Stimulated activated CD8-positive, alpha-beta memory T cell treated with anti-CD3 and anti-CD28 coated beads, Interleukin-15, amount 100 ng/mL, for 48 hours (primary cell): ENCODE measurements at regions not wholly inside any gene's neighbourhood (a gene's known extent, or its start where the extent isn't known, plus 50 kb on each side); places are given as distances from the start of the nearest gene placed in this dataset.
"Not testable (repeated sequence)": the region's sequence is repeated elsewhere in the genome, so short reads cannot be mapped to it uniquely, and the experiment has no call there.

ENCODE experiments used
- DNase-seq, 2 donors: peaks; one replicate each; pipeline ENCODE4 v3.0.0-alpha.2; 2020; ENCODE audit warnings: low read depth in 2 of 2

DNA sequence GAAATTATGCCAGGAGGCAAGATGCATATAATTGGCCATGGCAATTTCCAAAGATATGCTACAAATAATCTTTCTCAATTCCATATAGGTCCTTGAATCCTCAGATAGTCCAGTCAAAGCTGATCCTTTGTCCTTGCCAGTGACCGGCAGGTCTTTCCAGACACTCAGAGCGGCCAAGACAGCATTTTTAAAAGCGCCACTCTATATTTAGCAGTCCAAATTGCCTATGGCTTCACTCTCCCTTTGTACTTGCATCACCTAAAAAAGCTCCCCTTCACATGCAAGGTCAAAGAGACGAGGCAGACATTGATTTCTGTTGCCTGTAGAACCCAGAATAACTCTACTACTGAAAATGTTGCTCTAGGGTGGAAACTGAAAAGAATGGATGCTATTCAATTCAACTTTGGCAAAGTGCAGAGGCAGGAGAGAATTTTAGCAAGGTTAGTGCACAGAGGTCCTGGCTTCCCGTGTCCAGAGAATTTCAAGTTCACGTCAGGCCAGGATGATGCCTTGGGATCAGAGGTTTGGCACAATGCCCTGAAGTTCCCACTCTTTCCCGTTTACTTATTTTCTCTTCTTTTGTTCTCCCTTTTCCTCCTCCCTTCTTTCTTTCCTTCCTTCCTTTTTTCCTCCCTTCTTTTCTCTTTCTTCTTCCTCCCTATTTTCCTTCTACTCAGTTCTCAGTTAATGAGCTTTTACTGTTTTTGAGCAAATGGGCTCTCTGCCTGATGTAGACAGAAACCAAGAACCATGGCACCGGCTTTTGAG lies 108.5 kb downstream of the KCNK1 start:
- DNase-seq: no peak

DNA sequence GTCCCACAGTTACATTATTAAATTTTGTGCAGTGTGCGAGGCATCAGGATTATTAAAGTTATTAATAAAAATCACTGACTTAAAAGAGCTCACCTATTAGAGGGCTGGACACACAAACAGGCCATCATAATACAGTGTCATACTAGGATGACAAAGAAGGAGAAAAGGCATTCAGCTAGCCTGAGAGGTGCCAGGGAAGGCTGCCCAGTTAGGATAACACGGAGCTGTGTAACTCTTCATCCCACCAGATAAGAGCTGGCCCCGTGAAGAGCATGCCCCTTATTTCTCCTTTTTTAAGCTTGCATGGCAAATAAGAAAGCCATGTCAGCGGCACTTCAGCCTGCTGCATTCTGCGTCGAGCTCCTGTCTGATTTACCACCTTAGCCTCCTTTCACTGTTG lies 109.5 kb downstream of the KCNK1 start:
- DNase-seq: no peak

DNA sequence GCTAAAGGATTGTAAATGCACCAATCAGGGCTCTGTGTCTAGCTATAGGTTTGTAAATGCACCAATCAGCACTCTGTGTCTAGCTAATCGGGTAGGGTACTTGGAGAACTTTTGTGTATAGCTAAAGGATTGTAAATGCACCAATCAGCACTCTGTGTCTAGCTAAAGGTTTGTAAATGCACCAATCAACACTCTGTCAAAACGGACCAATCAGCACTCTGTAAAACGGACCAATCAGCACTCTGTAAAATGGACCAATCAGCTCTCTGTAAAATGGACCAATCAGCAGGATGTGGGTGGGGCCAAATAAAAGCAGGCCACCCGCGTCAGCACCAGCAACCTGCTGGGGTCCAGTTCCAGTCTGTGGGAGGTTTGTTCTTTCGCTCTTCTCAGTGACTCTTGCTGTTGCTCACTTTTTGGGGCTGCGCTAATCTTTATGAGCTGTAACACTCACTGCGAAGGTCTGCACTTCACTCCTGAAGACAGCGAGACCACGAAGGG lies 110.3 kb downstream of the KCNK1 start:
- not testable (repeated sequence) for DNase-seq

DNA sequence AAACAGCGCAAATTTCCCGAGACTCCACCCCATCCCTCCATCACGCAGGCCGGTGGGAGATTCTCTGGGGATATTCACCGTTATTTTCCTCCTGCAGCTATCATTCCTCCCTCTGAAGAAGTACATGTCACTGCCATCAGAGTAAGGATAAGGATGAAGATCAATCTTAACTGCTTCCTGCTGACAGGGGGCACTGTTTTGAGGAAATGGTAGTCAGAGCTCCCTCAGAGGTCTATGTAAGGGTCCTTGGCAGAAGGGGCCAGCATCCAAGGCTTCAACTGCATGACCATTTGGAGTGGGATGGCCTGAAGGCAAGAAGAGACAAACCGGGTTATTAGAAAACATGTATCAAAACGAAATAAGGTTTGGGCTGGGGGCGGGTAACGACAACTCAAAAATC lies 111.5 kb downstream of the KCNK1 start:
- DNase-seq: no peak

DNA sequence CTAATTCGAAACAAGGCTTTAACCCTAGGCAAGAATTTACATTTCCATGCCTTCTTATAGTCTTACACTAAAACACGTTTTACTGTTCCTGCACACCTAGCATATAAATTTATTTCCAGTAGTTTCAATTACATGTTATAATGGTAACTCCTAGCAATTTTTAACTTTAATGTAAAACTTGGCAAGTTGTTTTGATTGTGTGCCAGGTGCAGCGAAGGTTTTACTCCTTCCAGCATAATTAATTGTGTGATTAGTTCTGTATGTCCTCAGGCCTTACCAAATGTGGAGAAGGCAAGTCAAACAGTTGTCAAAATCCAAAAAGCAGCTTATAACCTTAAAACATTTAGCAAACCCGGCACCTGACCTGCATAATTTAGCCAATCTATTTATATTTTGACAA lies 114.8 kb downstream of the KCNK1 start:
- no peak for DNase-seq

GRCh38 chr1:233730380-233730779 lies 116.5 kb downstream of the KCNK1 start:
- DNase-seq: no peak

DNA sequence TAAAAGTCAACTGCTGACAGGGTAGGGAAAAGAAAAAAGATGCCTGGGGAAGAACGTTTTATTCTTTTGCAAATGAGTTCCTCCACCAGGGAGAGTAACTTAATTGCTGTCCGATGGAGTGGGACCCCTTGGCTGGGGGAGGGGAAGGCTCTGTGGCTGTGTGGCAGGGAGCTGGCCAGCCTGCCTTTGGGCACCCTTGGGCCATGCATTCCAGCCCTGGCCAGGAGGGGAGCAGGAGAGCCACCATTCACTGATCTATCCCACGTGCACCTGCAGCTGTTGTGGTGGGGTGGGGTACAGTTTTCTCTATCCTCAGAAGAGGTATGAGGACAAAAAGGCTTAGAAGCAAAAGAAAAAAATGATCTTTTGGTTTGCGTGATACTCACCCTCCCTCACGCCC lies 116.9 kb downstream of the KCNK1 start:
- DNase-seq: no peak

DNA sequence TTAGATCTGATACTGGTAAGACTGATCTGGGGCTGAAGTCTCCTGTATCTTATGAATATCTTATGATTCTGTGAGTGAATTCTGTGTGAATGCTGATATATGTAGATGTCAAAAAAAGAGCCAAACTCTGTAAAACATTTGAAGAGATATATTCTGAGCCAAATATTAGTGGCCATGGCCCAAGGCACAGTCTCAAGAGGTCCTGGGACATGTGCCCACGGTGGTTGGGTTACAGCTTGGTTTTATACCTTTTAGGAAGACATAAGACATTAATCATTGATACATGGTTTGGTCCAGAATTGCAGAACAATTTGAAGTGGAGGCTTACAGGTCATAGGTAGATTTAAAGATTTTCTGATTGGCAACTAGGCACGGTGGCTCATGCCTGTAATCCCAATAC lies 118.3 kb downstream of the KCNK1 start:
- no peak for DNase-seq

DNA sequence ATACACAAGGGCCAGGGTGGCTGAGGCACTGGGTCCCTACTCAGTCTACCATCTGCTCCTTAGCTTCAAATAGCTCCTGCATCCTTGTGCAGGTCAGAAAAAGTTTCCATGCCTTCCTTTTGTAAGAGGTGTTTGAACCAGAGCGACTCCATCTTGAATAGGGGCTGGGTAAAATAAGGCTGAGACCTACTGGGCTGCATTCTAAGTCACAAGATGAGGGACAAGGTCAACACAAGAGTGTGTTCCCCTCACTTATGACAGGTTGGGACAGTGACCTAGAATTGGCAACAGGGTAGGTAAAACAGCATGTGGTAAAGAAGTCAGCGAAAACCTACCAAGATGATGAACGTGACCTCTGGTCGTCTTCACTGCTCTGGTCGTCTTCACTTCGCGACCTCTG lies 120.5 kb downstream of the KCNK1 start:
- no peak for DNase-seq

DNA sequence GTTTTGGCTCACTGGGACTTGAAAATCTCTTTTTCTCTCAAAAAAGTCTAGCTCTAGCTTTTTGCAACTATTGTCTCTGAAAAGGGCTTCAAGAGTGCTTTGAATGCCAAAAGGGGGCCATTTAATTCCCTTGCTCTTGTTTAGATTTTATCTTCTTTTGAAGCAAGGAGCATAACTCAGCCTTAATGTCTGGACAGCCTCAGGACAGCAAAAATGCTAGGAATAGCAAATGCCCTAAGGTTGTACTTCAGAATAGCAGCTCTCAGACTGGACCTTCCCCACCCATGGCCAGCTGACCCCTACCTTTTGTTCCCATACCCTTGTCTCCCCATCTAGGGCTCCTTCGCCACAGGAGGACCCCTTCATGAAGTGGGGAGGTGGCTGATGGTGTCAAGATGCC lies 121.4 kb downstream of the KCNK1 start:
- no peak for DNase-seq

GRCh38 chr1:233735847-233736246 lies 121.9 kb downstream of the KCNK1 start:
- no peak for DNase-seq

DNA sequence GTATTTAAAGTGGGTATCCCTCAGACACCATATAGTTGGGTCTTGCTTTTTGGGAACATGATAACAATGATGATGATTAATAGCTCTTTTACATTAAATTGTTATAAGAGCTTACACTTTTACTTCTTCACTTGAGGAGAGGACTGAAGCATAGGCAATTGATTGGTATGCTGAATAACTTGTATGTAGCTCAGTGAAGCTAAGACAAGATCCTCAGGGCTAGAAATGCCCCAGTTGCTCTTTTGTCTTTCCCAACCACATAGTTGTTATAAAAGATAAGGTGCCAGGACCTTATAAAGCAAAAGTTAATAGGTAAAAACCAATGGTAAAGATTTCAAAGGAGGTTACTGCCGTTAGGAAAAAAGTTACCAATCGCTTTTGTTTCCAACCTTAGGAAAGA lies 123.4 kb downstream of the KCNK1 start:
- no peak for DNase-seq

GRCh38 chr1:233738396-233738795 lies 124.5 kb downstream of the KCNK1 start:
- DNase-seq: no peak

DNA sequence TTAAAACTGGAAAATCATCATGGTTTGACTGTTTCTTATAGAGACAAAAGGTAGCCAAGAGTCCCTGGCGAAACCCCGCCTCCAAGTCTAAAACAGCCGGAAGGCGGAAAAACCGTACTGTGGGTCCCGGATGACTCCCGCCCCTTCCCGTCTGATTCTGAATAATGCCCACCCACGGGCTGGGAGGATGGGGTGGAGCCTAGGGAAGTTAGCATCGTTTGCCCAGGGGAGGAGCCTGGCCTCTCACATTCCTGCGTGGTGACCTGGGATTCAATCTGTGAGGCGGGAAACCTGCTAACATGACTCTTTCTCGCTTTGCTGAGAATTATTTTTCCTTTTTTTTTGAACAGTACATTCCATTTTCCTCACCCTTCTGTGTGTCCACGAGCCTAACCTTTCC lies 124.9 kb downstream of the KCNK1 start:
- no peak for DNase-seq

DNA sequence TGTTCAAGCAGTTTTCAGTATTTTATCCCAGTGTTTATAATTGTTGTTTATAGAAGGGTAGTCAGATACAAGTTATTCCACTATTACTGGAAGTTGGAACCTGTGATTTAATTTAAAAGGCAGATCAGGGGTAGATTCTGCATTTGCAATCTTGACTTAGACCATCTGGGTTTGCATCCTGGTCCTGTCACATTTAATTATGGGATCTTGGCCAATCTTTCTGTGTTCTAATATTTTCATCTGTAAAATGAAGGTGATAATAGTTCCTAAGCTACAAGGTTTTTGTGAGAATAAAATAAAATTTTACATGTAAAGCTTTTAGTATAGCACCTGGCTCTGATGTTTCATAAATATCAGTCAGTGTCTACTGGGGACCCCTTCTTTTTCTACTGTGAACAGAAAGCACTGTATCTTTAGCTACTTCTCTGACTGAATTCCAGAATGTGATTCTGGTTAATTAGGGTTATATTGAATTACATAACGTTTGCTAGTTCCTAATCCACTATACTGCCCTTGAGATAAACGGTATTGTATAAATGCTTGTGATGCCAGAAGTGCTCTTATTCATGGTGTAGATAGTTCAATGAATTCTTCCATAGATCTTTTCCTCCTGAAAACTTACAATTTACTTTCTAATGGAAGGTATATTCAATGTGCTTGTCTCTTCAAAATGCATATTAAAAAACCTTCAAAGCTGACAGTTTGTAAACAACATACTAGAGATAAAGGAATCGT lies 131.0 kb downstream of the KCNK1 start:
- DNase-seq: no peak

DNA sequence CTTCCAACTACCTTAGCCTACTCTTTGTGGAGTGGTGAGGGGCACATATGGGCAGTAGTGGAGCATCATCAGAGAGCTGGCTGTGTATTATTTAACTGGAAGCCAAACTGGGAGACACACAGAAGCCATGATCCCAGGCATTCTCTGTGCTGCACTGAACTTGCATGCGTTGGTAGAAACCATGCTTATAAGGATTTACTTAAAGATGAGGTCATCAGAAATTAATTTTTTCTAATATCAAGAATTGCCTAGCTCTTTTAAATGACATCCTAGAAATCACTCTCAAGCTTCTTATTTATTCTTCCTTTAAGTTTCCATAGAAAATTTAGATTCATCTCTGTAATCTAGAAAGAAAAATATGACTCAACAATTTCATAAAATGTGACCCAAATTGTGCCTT lies 136.2 kb downstream of the KCNK1 start:
- DNase-seq: no peak

DNA sequence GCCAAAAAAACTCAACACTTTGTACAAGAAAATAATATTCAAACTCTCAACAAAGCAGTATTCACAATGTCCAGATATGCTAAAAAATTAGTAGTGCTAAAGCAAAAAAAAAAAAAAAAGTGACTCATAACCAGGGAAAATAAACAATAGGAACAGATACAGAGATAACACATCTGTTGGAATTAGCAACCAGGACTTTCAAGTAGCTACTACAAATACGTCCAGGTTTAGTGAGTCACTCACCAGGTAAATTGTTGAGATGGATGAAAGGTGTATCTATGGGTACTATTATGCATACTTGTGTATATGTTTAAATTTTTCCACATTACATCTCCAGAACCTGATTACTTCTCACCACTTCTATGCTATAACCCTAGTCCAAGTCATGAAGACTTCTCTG lies 144.8 kb upstream of the SLC35F3 start:
- DNase-seq: no peak

DNA sequence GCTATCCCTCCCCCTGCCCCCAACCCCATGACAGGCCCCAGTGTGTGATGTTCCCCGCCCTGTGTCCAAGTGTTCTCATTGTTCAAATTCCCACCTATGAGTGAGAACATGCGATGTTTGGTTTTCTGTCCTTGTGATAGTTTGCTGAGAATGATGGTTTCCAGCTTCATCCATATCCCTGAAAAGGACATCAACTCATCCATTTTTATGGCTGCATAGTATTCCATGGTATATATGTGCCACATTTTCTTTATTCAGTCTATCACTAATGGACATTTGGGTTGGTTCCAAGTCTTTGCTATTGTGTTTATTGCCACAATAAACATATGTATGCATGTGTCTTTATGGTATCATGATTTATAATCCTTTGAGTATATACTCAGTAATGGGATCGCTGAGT lies 140.2 kb upstream of the SLC35F3 start:
- DNase-seq: not testable (repeated sequence)

DNA sequence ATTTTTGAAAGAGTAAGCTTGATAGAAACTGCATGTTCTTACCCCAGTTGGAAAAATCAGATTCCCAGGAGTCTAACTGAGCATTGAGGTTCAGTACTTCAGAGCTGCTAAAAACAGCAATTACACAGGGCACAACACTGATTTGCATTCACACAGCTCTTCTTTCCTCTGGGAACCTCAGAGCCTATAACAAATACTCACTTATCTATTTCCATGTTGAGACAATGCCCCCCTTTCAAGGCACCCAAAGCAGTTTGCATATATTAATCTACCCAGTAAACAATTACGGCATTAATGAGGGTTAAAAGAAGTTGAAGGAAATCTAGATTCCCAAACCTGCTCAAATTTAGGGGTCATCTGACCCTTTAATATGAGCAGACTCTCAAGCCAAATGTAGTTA lies 126.9 kb upstream of the SLC35F3 start:
- DNase-seq: no peak

DNA sequence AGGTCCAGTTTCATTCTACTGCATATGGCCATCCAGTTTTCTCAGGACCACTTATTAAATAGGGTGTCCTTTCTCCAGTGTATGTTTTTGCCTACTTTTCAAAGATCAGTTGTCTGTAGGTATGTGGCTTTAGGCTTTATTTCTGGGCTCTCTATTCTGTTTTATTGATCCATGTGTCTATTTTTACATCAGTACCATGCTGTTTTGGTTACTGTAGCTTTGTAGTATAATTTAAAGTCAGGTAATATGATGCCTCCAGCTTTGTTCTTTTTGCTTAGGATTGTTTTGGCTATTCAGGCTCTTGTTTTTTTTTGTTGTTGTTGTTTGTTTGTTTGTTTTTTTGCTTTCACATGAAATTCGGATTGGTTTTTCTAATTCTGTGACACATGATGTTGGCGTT lies 124.4 kb upstream of the SLC35F3 start:
- DNase-seq: no peak

- no peak for DNase-seq
Measured at GRCh38 chr1:233782937-233783586, 121.4 kb upstream of the SLC35F3 start.

DNA sequence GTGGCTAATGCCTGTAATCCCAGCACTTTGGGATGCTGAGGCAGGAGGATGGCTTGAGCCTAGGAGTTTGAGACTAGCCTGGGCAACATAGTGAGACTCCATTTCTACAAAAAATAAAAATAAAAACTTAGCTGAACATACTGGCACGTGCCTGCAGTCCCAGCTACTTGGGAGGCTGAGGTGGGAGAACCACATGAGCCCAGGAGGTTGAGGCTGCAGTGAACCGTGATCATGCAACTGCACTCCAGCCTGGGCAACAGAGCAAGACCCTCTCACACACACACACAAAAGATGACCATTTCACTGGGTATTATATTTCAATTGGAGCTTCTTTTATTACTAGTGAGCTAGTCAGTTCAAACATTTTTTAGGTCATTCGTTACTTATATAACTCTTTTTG lies 116.9 kb upstream of the SLC35F3 start:
- no peak for DNase-seq

- DNase-seq: no peak
Measured at GRCh38 chr1:233788687-233789086, 115.8 kb upstream of the SLC35F3 start.
